Activated T-cell treated with anti-CD3 and anti-CD28 coated beads, Interleukin-2, amount 50 U/mL, for 72 hours (primary cell): ENCODE measurements at regions not wholly inside any gene's neighbourhood (a gene's known extent, or its start where the extent isn't known, plus 50 kb on each side); places are given as distances from the start of the nearest gene placed in this dataset.
"Not testable (repeated sequence)": the region's sequence is repeated elsewhere in the genome, so short reads cannot be mapped to it uniquely, and the experiment has no call there.

ENCODE experiments used
- ATAC-seq, 2 donors: fragments of 150-1000 bp; cut with Tn5 transposase; replicated peaks in 1 of 2; 2 replicates each; pipeline ENCODE4 v1.10.0; 2021; ENCODE audit warnings: moderate library complexity in 2 of 2, mild to moderate bottlenecking in 1 of 2
- DNase-seq, 2 donors: peaks; one replicate each; pipeline ENCODE4 v3.0.0; 2021 to 2022; ENCODE audit warnings: mixed read lengths in 1 of 2
- H3K27ac Mint-ChIP-seq: one replicate; pipeline ENCODE4 v1.8.0; 2022; ENCODE audit warnings: mild to moderate bottlenecking, moderate library complexity, mixed read lengths
- H3K27me3 Mint-ChIP-seq: one replicate; pipeline ENCODE4 v1.8.0; 2022; ENCODE audit warnings: low read depth, mixed read lengths
- H3K36me3 Mint-ChIP-seq, 2 donors: one replicate each; pipeline ENCODE4 v1.8.0; 2022; ENCODE audit warnings: mixed read lengths in 2 of 2, mild to moderate bottlenecking in 1 of 2; ENCODE audit not compliant: insufficient read depth in 2 of 2
- H3K4me1 Mint-ChIP-seq: one replicate; pipeline ENCODE4 v1.8.0; 2022; ENCODE audit warnings: low read depth, mixed read lengths
- H3K4me3 Mint-ChIP-seq, 2 donors: one replicate each; pipeline ENCODE4 v1.8.0; 2022; ENCODE audit warnings: mild to moderate bottlenecking in 2 of 2, mixed read lengths in 2 of 2, moderate library complexity in 2 of 2
- H3K9me3 Mint-ChIP-seq, 2 donors: one replicate each; pipeline ENCODE4 v1.8.0; 2022; ENCODE audit warnings: mixed read lengths in 2 of 2

DNA sequence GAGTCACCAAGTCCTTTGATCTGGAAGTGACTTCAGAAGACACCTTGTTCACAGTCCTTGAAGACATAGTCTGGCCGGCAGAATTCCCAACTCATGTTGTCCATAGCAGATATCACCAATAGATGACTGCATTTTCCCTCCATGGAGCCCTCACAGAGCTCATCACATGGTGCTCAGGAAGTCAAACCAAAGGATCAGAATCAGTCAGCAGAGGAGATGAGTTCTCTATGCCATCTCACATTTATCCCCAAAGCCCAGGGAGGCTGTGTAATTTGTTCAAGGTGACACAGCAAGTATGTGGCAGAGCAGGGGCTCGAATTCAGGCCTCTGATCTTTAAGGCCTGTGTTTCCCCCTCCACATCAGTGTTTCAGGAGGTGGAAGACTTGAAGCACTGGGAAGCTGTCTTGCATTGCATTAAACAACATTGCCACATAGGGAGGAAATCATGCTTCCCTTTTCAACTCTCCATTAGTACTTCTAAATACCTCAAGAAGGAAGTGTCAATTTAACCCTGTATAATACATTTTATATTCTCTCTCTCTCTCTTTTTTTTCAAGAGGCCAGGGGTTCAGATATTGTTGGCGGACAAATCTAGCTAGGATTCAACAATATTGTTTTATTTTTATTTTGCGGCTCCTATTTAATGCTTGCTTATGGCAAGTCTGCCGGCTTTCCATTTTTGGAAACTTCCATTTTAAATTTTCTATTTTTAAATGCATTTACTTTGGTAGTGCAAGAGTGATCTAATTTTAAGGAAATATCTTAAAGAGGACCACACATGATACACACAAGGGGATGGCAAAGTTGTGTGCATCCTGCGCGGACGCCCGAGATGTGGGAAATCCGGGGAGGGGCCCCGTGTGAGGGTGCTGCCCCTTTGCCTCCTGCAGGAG, 61.9 kb downstream of the NPIPB5 start:
- H3K27me3 Mint-ChIP-seq: peaks cover 23% of the 10 kb centered on the region
- not testable (repeated sequence) for H3K36me3 Mint-ChIP-seq, H3K9me3 Mint-ChIP-seq, H3K27ac Mint-ChIP-seq, H3K4me3 Mint-ChIP-seq, H3K4me1 Mint-ChIP-seq, DNase-seq
- peak; percentile 42 to 46 for ATAC-seq

DNA sequence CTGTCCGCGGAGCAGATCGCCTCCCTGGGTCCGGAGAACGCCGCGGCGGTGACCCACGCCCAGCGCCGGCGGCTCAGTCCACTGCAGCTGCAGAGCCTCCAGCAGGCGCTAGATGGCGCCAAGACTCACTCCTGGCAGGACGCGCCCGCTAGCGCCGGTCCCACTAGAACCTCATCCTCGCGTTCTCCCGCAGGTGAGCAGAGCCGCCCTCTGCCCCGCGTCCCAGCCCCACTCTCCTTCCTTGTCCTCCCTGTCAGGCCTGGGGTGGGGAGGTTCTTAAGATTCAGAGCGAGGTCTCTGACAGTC, 62.5 kb downstream of the NPIPB5 start:
- H3K4me1 Mint-ChIP-seq, H3K36me3 Mint-ChIP-seq, H3K9me3 Mint-ChIP-seq, H3K27ac Mint-ChIP-seq, H3K4me3 Mint-ChIP-seq, DNase-seq: not testable (repeated sequence)
- peak; percentile 88 to 91 for ATAC-seq
- peaks cover 23% of the 10 kb centered on the region for H3K27me3 Mint-ChIP-seq

DNA sequence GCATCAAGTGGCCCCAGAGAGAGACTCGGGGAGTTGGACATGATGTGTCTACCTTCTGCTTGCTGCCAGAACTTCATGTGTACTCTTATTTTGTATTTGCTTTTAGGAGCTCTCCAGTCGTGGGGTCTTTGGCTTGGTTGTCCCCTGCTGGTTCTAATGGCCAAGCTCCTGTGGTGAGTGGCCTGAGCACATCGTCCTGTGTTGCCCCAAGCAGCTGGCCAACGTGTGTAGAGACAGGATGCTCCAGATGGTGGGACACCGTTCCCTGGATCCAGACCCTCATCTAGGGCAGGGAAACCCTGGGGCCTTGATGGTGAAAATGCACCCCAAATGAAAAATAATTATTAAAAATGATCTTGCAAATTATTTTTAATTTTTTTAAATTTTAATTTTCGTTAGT, 65.8 kb downstream of the NPIPB5 start:
- not testable (repeated sequence) for H3K9me3 Mint-ChIP-seq, H3K4me3 Mint-ChIP-seq, H3K4me1 Mint-ChIP-seq, DNase-seq, ATAC-seq, H3K36me3 Mint-ChIP-seq, H3K27ac Mint-ChIP-seq
- H3K27me3 Mint-ChIP-seq: peaks cover 28% of the 10 kb centered on the region

DNA sequence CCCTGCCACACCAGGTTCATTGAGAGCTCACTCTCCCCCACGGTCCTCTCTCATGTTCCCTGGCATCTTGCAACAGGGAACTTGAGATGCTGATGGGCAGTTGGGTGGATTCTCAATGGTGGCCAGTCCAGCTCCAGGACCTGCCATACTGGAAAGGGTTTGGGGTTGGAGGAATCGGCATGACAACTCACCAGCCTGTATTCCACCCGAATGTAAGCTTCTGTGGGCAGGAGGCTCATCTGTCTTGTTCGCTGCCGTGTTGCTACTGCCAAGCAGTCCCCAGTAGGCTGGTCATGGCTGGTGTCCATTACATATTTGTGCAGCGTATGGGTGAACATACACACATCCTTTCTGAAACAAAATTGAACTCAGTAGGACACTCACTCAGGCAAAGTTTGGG, 72.5 kb downstream of the NPIPB5 start:
- H3K27me3 Mint-ChIP-seq, H3K4me1 Mint-ChIP-seq, H3K4me3 Mint-ChIP-seq, ATAC-seq, H3K27ac Mint-ChIP-seq, H3K36me3 Mint-ChIP-seq, H3K9me3 Mint-ChIP-seq, DNase-seq: not testable (repeated sequence)

DNA sequence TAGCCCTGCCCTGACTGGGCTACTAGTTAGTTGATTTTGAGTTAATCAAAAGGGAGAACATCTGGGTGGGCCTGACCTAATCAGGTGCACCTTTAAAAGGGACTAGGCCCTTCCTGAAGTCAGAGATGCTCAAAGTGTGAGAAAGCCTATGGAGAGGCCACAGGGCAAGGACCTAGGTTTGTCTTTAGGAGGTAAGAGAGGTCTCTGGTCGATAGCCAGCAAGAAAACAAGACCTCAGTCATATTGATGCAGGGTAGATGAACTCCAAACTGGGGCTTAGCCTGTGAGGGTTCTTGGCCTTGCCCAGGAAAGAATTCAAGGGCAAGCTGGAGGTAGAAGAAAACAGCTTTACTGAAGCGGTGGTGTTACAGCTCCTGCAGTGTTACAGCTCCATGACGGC, 73.8 kb downstream of the NPIPB5 start:
- not testable (repeated sequence) for ATAC-seq, DNase-seq, H3K4me3 Mint-ChIP-seq, H3K36me3 Mint-ChIP-seq, H3K9me3 Mint-ChIP-seq, H3K27ac Mint-ChIP-seq, H3K27me3 Mint-ChIP-seq, H3K4me1 Mint-ChIP-seq

- H3K4me1 Mint-ChIP-seq, H3K4me3 Mint-ChIP-seq, ATAC-seq, H3K36me3 Mint-ChIP-seq, H3K27me3 Mint-ChIP-seq, H3K9me3 Mint-ChIP-seq, DNase-seq, H3K27ac Mint-ChIP-seq: not testable (repeated sequence)
These were observed 74.2 kb downstream of the NPIPB5 start for GRCh38 chr16:22584941-22585340.

- H3K4me3 Mint-ChIP-seq, H3K27me3 Mint-ChIP-seq, H3K36me3 Mint-ChIP-seq, H3K27ac Mint-ChIP-seq, H3K9me3 Mint-ChIP-seq, DNase-seq, ATAC-seq, H3K4me1 Mint-ChIP-seq: not testable (repeated sequence)
These were observed 74.7 kb downstream of the NPIPB5 start for GRCh38 chr16:22585431-22585830.

- H3K27me3 Mint-ChIP-seq, H3K4me3 Mint-ChIP-seq: not testable (repeated sequence)
- ATAC-seq: peak in 1 of 2 donors; percentile 26
These were observed 76.0 kb downstream of the NPIPB5 start for GRCh38 chr16:22586732-22587131.

GRCh38 chr16:22589757-22590156, 79.1 kb downstream of the NPIPB5 start:
- H3K9me3 Mint-ChIP-seq, H3K4me3 Mint-ChIP-seq, H3K27ac Mint-ChIP-seq, H3K27me3 Mint-ChIP-seq, DNase-seq, ATAC-seq, H3K4me1 Mint-ChIP-seq, H3K36me3 Mint-ChIP-seq: not testable (repeated sequence)

More at GRCh38 chr16:22586732-22587131, 76.0 kb downstream of the NPIPB5 start:
- H3K36me3 Mint-ChIP-seq, H3K4me1 Mint-ChIP-seq, H3K9me3 Mint-ChIP-seq, H3K27ac Mint-ChIP-seq, DNase-seq: not testable (repeated sequence)

GRCh38 chr16:22596445-22597045, 85.9 kb downstream of the NPIPB5 start:
- not testable (repeated sequence) for H3K36me3 Mint-ChIP-seq, H3K4me3 Mint-ChIP-seq, H3K4me1 Mint-ChIP-seq, H3K9me3 Mint-ChIP-seq, H3K27ac Mint-ChIP-seq, ATAC-seq, H3K27me3 Mint-ChIP-seq, DNase-seq

GRCh38 chr16:22603744-22604143, 93.1 kb downstream of the NPIPB5 start:
- not testable (repeated sequence) for H3K27ac Mint-ChIP-seq, DNase-seq, H3K4me3 Mint-ChIP-seq, H3K27me3 Mint-ChIP-seq, ATAC-seq, H3K36me3 Mint-ChIP-seq, H3K4me1 Mint-ChIP-seq, H3K9me3 Mint-ChIP-seq

DNA sequence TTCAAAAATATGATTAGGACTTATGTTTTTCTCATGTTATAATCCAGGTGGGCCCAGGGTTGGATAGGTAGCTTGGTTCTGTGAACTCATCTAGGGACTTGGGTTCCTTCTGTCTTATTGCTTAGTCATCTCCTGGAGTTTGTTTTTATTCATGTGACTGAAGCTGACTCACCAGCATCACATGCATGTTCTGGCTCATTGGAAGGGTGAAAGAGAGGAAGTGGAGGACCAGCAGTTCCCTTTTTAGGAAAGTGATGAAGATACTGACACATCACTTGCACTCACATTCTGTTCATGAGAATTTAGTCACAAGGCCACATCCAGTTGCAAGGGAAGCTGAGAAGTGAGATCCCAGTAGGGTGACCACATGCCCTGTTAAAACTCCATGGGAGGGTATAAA, 95.9 kb downstream of the NPIPB5 start:
- DNase-seq, H3K27ac Mint-ChIP-seq, H3K4me1 Mint-ChIP-seq, H3K27me3 Mint-ChIP-seq, H3K9me3 Mint-ChIP-seq, H3K4me3 Mint-ChIP-seq, H3K36me3 Mint-ChIP-seq: not testable (repeated sequence)
- ATAC-seq: peak; percentile 95 to 96

GRCh38 chr16:22609798-22610197, 99.1 kb downstream of the NPIPB5 start:
- not testable (repeated sequence) for H3K4me3 Mint-ChIP-seq, H3K36me3 Mint-ChIP-seq, H3K9me3 Mint-ChIP-seq, ATAC-seq, DNase-seq, H3K4me1 Mint-ChIP-seq, H3K27me3 Mint-ChIP-seq, H3K27ac Mint-ChIP-seq

DNA sequence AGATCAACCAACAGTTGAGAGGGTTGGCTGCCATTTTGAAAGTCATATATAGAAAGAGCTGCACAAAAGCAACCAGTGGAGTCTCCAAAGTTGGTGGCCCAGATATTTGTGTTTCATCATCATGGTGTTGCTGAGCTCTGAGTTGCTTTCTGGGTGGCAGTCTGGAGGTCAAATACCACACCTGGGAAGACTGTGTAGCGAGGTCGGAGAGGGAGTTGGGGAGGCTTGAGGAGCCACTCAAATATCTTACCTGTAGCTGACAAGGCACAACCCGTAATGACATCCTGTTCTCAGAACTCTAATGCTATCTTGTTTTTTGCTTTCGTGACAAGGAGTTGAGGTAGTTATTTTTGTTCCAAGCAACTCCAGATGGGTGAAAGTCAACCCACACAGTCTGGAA, 100.4 kb downstream of the NPIPB5 start:
- DNase-seq, H3K27ac Mint-ChIP-seq, H3K4me3 Mint-ChIP-seq, H3K36me3 Mint-ChIP-seq, ATAC-seq, H3K4me1 Mint-ChIP-seq, H3K9me3 Mint-ChIP-seq: not testable (repeated sequence)
- H3K27me3 Mint-ChIP-seq: peaks cover 10% of the 10 kb centered on the region
